NCI-H1436 (cell line): ENCODE measurements at regions not wholly inside any gene's neighbourhood (a gene's known extent, or its start where the extent isn't known, plus 50 kb on each side); places are given as distances from the start of the nearest gene placed in this dataset.
A peak's percentile ranks its signal among the peaks of the same experiment; 100 is the strongest.

Experiments
- DNase-seq: peaks from one replicate; lab custom pipeline; 2025; lab: John Stamatoyannopoulos, UW

DNA sequence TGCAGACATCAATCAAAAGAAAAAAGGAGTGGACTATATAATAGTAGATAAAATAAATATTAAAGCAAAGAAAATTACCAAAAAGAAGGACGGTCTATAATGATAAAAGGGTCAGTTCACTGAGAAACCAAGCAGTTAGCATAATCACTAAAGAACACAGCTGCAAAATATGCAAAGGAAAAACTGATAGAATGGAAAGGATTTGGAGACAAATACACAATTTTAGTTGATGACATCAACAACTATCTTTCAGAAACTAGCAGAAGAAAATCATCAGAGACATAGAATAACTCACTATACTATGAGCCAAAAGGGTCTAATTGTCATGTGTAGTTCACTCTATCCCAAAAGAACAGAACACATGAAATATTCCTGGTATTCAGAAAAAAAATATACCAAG is 316.4 kb upstream of the IGFBP3 start:
- no peak for DNase-seq

DNA sequence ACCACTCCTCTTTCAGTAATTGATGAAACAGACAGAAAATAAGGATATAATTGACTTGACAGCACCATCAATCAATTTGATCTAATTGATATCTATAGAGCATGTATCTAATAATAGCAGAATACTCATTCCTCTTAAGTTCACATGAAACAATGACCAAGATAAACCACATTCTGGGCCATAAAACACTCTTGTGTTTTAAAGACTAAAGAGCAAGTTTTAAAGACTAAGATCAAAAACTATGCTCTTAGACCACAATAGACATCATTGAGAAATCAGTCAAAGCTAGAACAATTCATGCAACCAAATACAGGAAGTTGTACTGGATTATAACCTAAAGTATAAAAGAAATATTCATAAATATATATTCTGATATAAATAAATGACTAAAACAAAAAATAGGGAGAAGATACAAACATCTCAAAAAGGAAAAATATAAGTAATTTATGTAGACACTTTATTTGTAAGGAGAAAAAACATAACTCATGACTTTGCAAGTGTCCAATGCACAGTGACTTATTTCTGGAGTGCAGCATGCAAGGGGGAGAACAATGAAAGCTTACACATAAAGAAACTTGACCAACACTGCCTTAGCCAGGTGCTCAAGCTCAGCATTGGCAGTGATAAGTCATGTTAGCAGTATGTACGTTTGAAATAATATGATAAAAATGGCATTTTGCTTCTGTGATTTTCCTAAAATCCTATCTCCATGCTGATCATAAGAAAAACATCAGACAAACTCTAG is 312.7 kb upstream of the IGFBP3 start:
- no peak for DNase-seq

DNA sequence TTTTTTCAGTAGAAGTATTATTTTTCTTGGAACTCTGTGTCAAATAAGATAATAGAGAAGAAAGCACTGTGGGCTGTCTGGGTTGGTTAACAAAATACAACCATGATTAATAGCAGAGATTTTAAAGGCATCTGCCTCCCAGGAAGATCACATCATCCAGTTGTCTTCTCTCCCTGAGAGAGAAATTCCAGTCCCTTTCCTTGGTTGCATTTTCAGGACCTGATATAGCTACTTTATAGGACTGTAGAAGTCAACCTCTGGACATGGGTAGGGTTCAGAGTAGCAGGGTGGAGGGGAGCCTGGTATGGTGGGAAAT is 309.9 kb upstream of the IGFBP3 start:
- no peak for DNase-seq

DNA sequence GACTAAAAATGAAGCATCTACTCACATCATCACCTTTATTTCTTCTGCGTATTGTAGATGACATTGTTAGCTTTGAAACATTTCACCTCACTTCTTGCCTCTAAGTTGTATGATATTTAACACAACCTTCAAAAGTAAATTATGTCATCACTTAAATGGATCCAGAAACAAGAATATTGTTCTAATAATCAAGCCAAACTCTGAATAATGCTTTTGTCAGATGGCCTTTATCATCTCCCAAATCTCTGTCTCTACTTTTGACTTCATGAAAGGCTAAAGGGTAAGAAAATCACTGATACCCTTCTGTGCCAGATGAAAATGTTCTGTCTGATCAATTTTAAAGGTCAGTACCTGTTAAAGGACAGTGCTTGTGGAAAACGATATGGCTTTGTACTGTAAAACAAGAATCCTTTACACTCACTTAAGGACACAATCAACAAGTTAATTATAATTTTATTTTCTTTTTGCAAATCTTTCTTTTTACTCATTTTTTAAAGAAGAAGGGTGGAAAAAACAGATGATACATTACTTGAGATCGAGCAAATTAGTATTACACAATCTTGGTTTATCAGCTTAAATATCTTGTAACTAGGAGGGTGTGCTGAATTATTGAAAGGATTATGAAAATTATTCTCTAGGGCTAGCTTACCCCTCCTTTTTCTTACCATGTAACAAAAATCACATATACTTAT is 309.4 kb upstream of the IGFBP3 start:
- no peak for DNase-seq

DNA sequence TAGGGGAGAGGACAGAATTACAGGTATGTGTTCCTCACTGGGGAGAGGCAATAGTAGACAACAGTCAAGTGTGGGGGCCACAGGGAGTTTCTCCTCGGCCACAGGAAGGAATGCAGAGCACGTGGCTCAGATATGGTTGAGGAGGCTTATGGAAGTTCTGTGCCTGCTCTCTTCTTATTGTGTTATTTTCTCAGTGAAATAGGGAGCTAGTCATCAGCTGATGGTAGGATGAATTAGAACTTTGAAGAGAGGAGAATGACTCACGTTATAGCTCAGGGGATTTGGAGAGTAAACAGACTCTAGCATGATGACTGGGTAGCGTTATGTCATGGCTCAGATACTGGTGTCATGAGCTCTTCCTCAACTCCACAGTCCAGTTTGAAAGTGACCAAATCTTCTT is 308.3 kb upstream of the IGFBP3 start:
- no peak for DNase-seq

DNA sequence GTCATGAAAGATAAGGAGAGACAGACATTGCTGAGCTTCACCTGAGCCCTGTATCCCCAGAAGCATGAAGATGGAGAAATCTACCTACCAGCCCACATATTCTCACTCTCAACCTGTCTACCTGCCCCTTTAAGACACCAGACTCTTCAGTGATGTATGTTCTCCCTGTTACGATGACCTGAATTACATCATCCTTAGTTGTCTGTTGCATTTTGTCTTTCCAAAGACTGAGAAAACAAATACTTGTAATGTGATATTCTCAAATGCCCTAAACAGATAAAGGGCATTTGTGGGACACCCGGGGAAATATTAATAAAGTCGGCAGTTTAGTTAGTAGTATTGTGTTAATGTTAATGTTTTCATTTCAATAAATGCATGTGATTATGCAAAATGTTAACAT is 305.8 kb upstream of the IGFBP3 start:
- no peak for DNase-seq

DNA sequence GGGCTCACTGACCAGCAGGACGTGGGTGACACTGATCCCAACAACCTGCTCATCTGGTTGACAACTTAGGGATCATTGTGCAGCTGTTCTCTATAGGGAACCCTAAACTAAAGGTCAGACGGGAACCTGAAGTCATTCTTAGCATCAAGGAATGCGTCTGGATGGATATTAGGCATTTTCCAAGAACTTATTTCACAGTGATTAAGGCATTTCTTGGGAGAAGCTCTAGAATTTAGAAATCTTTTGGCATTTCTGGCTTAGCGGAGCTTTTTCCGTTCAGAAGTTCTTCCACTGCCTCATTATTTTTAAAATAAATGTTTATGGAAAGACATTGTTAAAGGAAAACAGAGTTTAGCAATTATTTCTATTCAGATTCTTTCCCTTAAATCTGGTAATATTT is 303.3 kb upstream of the IGFBP3 start:
- DNase-seq = no peak

DNA sequence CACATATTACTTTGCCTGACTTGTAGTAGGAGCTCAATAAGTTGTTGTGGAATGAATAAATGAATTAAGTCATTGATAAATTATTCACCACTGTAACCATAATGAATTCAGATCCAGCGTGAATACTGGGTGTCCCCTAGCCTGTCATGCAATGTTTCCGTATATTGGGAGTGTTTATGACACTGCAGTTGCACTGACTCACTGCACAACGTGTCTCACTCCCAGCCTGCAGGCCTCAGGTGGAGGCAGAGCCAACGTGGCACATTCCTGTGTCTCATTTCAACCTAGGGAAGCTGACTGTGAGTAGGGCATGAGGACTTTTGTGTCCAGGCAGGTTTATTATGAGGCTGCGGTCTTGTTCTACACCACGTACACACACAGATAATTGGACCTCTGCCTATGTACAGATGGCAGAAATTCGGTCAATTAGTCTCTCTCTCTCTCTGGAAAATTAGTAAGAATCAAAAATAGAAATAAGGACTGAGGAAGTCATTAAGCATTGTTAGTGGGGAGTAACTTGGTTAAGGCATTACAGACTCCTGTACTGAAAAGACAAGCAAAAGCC is 299.1 kb upstream of the IGFBP3 start:
- no peak for DNase-seq

DNA sequence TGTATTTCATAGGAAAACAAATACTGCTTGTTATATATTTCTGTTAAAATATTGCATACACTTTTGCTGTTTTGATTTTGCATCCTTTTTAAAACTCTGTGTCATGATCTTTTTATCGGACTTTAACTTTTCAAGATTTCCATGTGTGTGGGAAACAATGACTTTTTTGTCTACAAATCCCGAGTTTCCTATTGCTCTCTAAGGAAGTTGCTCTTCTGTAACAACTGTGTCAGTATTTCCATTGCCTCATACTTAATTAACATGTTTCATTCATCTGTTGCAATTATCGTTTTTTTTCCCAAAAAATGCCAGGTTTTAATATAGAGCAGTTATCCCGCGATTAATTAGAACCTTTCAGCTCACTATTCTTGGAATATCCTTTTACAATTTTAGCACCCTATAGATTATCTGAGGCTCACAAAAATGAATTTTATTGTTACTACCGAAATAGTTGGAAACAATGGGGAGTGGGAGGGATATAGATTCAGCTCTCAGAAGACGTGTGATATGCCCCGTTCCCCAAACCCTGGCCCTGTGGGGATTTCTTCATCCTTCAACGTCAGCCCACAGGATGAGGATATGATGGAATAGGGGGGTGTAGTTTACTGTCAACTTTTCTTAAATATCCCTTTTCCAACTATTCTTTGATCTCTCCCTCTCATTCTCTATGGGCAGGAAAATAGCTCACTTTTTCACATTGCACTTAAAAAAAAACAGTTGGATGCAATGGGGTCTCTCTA is 297.6 kb upstream of the IGFBP3 start:
- no peak for DNase-seq

DNA sequence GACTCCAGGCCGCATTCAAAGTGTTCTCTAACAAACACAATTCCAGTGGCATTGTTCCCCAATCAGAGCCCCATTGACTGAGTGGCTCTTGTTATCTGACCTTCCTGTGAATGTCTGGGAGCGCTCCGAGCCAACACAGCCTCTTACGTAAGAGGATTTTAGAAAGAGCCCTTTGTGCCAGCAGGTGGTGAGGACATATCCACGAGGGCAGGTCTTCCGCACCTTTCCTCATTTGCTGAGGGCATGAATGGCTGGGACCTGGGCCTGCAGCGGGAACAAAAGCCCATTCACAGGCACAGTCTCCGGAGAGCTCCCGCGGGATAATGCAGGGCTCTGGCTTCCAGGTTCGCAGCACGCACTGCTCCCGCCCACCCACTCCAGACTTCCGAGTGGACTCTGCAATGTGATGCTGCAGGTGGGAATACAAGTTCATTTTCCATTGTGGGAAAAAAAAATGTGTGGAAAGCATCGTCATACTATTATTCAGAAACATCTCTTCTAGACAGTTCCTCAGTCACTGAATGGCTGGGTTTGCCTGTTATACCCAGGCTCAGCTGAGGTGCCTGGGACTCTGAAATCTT is 295.0 kb upstream of the IGFBP3 start:
- peak; percentile 1 for DNase-seq

DNA sequence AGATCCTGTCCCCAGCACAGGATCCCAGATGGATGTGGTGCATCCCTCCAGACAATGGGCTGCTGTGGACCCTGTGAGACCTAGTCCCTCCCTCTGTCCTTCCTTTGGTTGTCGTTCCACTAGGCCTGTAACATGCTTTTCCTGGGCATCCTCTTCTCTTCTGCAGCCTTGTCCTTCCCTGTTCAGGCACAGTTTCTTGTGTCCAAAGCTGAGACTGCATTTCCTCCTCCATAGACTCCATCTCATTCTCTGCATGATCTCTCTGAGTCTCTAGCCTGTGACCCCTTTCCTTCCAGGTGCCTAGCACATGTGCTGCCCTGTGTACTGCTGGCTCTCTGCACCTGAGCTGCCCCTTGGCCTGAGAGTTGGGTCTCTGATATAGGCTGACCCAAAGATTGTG is 293.5 kb upstream of the IGFBP3 start:
- DNase-seq = no peak

DNA sequence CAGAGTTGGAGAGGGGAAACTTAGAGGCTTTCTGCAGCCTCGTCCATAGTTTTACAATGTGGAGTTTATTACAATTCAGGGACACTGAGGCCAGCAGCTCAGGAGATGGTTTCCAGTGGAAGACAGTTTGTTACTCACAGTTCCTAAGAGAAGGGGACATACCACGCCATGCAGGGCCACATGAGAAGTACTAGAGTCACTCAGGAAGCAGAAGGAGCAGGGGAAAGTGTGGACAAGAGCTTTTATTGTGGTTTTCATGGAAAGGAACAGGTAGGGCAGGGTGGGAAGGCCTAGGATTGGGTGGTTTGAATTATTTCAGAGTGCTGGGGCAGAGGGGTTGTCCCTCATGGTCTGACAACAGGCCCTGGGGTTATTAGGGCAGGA is 292.1 kb upstream of the IGFBP3 start:
- DNase-seq = no peak

DNA sequence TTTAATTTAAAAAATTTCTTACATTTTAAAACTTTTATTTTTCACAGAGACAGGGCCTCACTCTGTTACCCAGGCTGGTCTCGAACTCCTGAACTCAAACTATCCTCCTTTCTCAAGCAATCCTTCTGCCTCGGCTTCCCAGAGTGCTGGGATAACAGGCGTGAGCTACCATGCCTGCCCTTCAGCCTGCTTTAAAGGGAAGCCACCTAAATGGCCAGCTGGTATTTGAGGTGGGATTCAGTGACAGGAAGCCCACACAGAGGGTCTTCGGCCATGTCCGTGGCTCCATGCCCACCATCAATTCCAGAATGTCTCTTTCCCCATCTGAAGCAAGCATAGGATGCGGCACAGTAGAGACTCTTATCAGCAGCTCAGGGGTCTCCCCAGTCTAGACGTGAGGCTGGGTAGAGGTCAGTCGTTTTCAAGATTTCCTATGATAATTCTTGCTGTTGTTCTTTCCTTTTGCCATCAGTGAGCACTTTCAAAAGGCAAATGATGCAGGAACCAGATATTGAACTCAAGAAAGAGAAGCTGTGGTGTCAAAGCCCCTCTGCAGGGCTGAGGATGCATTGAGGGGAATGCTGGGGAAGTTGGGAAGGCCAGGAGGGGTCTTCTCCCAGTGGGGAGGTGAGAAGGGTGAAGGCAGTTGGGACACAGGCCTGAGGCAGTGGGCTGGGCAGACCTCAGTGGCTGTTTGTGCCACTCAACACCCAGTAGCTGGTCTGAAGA is 291.5 kb upstream of the IGFBP3 start:
- DNase-seq = no peak

DNA sequence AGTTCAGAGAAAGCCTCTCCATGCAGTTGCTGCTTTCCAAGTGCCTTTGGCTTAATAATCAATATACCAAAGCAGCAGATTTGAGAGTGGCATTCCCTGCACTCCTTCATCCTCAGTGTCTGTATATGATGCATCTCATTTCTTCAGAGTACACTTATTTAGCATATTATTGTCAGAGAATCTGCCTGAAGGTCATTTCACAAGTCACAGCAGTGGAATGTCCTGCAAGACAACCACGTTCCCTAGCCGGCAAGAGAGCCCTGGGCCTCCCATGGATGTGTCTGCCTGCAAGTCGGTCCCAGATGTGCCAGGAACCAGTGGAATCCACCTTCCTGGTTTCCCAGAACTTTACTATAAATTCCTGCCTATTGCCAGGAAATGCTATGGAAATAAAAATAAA is 289.4 kb upstream of the IGFBP3 start:
- DNase-seq = no peak

DNA sequence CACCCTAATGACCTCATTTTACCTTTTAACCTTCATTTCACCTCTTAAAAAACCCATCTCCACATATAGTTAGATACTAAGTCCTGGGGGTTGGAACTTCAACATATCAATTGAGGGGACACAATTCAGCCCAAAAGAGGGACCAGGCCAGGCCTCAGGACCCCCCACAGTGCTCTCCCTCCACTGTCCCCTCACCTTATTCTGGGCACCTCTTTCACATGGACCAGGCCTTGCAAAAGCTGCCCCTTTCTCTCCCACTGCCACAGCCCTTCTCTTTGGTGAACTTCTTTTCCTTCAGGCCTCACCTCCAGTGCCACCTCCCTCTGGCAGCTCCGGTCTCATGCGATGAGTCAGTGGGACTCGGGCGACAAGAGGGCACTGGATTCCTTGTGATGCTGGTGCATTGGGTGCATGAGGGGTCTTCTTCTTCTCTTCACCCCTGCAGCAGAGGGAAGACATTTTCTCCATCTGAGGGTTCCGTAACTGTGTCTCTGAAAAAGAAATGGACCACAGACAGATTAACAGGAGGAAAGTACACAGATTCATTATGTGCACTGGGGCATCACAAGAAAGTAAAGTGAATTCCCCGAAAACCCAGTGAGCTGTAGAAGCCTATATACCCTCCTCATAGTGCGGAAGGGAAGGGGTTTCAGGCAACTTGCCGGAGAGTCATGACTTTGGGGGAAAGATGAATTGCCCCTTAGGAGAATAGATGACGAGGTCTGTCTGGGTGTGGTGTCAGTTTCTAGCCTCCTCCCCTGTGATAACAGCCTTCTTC is 288.7 kb upstream of the IGFBP3 start:
- no peak for DNase-seq

DNA sequence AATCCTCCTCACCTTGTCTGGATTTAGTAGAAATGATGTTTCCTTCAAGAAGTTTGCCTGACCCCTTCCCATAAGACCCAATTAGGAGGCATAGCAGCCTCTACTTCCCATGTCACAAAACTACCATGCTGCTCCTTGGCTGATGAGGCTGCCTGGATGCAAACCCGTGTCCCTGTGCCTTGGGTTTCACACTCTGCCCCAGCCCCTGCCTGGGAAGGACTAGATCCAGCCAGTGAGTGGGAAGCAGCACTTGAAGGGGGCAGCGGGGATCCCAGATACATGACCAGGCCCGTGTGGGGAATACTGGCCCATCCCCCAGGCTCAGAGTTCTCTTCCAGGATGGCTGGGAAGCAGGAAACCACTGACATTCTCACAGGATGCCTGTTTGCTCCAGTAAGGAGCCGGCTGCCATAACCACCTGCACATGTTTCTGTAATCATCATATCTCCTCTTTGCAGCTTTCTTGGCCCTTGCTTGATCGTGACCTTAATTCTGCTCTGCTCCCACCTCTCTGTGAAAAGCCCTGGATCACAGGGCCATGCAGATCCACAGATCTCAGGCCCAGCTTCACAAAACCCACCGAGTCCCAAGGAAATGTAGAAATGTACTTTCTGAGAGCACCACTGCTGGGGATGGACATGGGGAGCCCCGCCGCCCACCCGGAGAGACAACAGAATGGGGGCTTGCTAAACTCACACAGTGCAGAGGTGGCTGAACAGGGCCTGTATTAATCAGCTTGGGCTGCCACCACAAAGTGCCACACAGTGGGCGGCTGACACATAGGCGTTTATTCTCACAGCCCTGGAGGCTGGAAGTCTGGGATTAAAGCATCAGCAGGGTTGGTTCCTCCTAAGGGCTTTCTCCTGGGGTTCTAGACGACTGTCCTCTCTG is 287.8 kb upstream of the IGFBP3 start:
- DNase-seq = no peak

DNA sequence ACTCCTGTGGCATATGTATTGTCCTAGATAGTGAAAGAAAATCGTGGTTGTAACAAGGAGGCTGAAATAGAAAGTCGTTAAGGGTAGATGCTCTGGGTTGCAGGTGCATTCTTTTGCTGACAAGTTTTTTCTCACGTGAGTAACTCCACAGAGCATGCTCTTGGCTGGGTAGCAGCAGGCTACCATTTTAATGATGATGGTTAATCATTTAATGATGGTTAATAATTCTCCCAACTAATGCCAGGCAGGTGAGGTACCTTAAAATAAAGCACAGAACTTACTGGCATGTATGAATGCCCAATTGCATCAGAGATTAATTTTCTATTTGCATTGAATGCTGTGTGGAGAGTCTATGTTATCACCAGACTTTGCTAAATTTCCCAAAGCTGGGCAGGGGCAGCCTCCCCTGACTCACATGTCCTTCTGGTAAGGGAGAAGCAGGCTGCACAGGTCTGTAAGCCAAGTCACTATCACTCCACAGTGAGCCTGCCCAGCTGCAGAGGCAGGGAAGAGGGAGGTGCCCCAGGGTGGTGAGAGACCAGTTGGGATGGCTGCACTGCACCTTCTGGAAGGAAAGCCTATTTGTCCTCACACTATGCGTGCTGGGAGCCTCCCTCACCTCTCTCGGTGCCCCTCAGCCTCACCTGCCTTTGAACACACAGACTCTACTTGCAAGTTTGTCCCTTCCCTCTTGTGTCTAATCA is 287.0 kb upstream of the IGFBP3 start:
- no peak for DNase-seq

DNA sequence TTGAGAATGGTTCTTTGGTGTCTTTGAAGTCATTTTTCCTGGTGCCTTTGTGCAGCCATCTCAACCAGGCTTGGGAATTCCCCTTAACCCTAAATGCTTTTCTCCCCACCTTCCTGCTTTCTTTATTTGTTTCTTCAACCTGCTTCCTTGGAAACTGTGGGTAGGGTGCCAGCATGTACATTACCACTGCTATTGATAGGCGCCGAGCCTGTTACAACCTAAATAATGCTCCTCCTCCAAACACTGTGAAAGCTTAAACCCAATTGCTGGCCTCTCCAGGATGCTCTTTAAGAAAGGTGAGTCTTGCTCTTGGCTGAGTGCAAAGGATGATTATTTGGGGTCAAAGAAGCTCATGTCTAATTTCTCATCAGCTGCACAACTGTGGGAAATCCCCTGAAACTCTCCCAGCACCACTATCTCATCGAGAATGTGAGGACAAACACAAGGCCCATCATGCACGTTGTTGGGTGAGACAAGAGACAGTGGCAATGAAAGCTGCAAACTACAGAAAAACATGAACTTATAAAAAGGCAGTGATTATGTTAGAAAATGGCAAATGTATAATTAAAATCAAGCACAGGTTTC is 285.5 kb upstream of the IGFBP3 start:
- DNase-seq = no peak

DNA sequence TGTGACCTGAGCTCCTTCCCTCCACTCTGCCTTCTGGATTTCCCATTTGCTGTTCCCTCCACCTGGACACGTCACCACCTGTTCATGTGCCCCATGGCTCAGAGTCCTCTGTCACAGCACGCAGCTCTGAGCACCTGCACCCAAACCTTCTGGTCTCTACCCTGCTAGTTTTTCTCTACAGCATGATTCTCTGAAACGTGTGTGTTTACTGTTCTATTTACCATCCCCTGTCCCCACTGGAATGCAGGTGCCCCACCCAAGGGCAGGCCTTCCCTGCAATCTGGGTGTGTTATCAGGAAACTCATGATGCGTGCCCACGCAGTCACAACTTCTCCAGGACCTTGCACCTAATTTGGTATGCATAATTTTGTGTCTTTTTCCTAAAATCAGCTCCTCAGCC is 284.4 kb upstream of the IGFBP3 start:
- no peak for DNase-seq
